ENCODE measurements at regions not wholly inside any gene's neighbourhood (a gene's known extent, or its start where the extent isn't known, plus 50 kb on each side); places are given as distances from the start of the nearest gene placed in this dataset.

DNA sequence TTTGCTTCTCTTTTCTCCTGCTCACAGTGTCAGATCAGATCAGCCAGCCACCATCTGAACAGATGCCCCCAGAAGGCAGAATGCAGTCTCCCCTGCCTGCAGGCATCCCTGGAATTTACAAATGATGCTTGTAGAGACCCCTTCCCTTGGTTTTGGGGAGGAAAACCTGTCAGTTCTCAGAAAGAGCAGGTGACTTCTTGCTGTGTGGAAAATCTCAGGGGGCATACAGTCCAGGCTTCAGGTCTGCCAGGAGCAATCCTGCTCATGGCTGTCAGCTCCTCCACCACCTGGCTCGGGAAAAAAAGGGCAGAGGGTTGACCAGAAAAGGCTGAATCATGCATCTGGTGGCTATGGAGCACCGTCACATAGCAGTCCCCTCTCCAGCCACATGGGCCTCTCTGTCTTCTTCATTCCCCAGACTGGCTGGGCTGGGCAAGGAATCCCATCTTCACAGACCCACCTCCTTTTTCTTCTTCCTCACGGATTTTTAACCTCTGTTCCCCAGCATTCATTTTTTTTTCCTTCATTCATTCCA is 107.0 kb downstream of the KCNF1 start:
- no peak for DNase-seq

DNA sequence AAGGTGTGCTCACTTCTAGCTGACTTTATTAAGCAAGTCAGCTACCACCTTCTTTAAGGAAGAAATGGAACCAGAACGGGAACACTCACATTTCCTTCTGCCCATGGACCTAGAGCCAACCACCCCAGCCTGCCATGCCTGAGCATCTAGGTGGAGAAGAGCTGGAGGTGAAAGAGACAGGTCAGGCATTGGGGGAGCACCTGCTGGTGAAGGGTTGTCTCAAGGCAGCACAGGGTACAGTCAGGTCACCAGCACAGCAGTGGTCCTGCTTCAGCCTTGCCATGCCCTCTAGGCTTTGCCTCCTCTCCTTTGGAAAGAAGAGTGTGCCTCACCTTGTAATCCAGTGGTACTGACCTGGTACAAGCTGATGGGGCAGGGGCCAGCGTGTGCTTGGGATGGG is 107.9 kb downstream of the KCNF1 start:
- no peak for DNase-seq

DNA sequence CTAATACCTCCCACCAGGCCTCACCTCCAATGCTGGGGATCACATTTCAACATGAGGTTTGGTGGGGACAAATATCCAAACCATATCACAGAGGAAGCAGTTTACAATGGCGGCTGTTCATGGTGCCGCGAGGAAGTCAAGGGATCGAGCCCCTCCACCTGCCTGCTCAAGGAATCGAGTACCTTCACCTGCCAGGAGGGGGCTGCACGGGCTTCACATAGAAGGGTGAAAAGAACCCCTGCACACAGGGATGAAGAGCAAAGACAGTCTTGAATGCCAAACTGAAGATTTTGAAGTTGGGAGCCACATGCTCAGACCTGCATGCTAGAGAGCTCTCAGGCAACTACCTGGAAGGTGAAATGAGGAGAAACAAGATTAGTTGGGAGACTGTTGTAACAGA is 110.3 kb downstream of the KCNF1 start:
- no peak for DNase-seq

DNA sequence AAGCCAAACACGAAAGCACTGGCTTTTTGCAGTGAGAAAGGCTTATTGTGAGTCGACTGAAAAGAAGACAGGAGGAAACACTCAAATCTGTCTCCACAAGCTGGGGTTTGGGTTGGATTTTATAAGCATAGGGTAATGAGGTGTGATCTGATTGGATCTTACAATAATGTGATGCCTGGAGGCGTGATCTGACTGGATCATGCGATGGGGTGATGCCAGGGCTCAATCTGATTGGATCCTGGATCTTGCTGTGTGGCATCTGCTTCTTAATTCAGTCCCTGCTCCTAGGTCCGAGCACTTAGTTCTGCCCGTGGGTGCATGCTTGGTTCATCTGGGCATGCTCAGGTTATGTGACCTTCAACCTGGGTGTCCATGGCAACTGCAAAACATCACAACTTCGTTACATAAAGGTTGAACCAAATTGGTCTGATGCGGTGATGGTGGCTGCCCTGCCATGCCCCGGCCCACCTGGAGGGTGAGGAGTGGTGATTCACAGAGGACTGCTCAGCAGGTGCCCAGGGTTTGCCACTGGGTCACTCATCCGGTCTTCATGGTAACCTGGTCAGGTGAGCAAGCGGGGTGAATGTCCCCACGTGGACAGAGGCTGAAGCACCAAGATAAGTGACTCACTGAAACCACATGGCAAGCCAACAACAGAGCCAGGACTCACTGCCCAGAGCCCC is 111.0 kb downstream of the KCNF1 start:
- no peak for DNase-seq

DNA sequence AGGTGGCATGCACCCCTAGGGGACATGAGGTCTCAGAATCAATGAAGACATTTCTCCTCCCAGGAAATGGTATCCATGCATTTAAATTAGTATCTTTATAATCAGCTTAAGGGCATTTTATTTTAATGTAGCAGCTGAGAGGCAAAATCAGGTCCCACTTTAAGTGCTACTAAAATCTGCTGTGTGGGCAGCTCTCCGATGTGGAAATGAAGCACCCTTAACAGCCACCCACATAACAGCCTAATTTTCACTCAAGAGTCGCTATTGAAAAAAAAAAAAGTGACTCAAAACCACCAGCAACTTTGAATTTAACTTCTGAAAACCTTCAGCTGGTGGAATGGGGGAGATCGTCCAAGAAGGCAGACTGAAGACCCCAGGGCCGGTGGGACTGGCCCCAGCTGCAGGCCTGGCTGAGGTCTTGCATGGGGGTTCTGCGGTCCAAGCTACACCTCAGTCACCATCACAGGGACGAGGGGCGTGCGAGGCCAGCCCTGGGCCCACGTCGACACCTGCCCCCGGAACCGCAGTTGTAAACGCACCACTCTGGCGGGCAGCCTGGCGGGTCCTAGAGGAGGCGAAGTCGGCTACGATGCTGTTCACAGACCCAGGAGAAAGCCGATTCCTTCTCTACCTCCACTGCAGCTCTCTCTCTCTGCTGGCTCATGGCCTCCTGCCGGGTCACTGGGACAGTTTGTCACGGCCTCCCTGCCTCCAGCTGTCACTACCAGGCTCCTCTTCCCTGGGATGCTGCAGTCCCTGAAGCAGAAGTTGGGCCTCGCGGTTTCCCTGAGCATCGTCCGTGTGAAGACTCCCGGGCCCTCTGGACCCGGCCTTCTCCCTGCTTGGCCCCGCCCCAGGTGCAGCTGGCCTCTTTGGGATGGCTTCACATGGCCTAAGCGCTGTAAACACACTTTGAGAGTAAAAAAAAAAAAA is 111.9 kb downstream of the KCNF1 start:
- DNase-seq: no peak

DNA sequence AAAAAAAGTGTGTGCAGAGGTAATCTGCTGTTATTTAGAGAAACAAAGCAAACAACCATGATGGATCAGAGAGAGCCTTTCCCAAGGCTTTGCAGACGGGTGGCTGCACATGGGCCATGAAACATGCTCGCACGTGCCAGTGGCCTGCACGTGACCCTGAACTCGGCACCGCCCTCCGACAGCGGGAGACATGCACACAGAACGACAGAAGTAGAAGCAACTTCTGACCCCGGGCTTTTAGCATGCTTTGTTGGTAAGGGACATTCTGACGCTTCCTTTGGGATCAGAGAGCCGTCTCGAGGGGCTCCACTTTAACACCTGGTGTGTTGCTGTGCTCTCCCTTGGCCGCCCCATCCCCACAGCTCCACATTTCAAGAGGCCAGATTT is 112.5 kb downstream of the KCNF1 start:
- DNase-seq: no peak

DNA sequence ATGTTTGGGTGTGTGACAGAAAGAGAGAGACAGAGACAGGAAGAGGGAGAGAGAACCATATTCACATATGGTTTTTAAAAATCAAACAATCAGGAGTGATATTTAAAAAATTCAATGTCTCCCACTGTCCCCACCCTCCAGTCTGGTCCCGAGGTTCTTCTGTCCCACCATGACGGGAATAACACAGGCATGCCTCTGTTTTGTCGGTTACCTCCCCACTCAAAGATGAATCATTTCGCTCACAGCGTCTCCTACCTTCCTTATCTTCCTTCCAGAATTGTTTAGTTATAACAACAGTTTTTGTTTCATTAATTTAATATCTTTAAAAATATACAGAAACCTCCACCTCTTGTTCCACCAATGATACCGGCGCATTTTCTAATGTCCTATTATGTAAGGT is 113.0 kb downstream of the KCNF1 start:
- DNase-seq: no peak

DNA sequence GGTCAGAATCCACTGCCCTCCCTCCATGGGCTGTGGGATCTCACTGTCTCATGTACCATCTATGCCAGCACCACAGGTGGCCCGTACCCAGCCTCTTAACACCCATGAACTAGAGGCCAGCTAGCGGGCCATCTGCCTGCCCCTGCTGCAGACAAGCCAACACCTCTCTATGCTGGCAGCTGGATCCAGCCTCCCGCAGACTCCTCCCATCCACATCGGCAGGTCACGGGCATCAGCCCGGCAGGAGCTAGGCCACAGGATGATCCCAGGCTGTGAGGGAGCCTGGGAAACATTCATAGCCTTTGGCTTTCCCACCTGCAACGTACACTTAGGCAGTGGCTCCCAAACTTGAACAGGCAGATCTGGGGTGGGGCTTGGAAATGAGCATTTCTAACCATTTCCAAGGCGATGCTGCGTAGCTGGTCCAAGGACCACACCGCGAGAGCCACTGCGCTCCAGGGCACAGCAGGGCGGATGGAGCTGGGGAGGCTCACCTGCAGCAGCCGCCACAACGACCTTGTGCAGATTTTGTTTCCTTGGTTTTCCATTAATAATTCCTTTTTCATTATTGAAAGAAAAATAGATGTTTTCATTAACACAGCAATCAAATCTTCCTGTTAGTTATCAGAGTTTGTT is 114.7 kb downstream of the KCNF1 start:
- DNase-seq: no peak

DNA sequence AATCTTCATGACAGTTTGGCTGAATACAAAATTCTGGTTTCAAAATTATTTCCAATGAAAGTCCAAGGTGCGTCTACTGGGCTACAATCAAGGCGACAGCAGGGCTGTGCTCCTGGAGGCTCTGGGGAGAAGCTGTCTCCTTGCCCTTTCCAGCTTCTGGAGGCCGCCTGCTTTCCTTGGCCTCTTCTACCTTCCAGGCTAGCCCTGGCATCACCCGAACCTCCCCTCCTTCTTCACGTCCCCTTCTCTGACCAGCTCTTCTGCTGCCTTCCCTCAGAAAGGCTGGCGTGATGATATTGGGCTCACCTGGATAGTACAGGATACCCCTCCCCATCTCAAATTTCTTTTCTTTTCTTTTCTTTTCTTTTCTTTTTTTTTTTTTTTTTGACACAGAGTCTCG is 115.5 kb downstream of the KCNF1 start:
- no peak for DNase-seq

DNA sequence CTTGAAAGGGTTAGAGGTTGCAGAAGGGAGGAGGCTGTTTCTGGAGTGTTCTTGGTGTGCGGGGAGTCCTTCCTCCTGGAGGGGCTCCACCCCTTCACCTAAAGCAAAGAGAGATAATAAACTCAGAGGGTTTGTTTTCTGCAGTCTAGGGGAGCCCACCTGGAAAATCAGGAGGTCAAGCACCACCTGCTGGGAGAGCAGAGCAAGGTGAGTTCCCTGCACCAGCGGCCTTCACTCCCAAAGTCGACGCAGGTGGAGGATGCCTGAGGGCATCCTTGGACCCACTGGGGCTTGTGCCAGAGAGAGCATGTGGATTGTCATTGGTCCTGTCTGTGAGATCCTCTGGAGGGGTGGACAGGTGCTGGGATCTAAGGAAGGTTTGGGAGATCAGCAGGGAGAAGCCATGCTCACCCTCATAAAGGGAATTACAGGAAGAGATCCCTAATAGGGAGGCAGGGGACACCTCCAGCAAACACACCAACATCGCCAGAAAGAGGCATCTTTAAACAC is 116.7 kb downstream of the KCNF1 start:
- DNase-seq: peak in 1 of 2 experiments; percentile 9

DNA sequence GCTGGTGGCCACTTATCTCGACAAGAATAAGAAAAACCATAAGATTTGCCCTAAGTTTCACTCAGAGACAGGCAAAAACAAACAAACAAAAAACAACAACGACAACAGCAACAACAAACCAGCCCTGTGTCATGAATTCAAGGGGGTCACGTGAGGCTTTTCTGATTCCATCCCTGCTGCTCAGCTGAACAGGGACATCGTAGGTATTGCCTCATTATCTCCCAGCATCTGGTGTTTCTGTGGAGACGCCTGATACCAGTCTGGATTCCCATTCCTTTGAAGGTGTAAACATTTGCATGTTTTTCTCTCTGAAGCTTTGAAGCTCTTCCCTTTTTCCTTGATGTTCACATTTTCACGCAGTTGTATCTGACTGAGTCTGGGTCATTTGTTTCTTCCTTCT is 117.4 kb downstream of the KCNF1 start:
- DNase-seq: peak in 1 of 2 experiments; percentile 25

DNA sequence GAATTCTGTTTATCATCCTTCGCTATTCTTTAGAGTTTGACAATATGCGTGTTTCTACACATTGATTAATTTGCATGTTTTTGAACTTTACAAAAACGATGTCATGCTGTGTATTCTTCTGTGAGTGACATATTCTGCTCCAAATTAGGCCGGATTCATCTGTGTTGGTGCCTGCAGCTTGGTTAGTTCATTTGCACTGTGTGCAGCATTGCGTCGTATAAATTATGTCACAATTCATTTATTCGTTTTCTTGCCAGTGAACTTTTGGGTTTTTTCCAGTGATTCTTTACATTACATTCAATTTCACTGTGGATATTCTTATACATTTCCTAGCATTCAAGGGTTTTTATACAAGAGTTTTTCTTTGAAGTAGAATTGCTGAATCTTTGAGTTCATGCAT is 118.3 kb downstream of the KCNF1 start:
- no peak for DNase-seq

DNA sequence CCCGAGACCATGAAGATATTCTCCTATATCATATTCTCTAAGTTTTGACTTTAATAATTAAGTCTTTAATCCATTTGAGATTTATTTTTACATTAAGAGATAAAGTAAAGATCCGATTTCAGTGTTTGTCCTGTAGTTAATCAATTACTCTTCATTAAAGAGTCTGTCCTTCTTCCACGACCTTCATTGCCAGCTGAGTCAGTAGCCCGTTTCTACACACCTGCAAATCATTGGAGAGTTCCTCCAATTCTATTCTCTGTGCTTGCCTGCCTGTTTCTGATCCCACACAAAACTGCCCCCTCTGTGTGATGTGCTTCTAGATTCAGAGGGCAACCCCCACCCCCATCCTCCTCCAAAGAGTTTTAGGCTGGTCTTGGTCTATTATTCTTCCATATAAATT is 119.2 kb downstream of the KCNF1 start:
- DNase-seq: no peak

DNA sequence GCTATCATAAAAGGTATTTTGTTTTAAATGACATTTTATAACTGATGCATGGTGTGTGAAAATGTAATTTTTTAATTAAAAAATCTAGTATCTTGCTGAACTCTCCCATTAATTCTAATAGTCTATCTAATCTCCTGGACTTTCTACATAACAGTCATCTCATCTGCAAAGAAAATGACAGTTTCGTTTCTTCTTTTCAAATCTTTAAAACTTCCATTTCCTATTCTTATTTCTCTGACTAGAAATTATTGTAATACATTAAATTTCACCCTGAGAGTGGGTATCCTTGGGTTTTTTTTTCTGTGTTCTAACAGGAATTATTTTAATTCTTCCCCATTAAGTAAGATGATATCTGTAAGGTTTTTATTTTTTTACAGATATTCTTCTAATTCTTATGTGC is 120.1 kb downstream of the KCNF1 start:
- no peak for DNase-seq

DNA sequence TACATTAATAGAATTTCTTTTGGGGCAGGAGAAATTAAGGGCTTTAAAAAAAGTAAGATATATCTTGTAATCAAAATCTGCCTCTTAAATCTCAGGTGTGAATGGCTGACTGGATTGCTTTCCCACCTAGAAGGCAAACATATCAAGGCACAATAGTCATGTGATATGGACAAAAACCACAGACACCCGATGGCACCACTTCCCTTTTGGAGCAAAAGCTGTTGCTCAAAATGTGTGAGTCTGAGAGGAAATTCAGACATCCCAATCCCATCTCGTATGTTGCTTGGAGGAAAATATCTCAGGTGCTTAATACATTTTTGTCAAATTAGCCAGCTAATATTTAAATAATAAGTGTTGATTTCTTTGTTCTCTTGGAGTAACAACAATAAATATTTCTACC is 120.7 kb downstream of the KCNF1 start:
- no peak for DNase-seq

DNA sequence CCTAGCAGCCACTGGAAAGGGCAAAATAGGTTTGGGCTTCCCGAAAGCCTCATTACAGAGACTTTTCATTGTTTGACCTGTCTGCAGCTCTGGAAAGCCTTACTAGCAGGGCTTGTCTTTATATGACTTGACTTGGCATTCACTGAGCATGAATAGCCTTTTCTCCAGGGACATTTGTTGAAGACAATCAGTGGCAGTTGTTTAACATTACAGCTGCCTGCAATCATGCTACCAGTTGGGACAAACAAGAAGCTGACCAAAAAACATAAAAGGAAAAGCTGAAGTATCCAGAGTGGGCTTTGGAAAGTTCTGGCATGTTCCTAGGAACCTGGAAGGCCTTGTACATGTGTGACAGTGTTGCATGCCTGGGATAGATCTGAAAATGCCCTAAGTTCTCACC is 121.4 kb downstream of the KCNF1 start:
- DNase-seq: no peak

DNA sequence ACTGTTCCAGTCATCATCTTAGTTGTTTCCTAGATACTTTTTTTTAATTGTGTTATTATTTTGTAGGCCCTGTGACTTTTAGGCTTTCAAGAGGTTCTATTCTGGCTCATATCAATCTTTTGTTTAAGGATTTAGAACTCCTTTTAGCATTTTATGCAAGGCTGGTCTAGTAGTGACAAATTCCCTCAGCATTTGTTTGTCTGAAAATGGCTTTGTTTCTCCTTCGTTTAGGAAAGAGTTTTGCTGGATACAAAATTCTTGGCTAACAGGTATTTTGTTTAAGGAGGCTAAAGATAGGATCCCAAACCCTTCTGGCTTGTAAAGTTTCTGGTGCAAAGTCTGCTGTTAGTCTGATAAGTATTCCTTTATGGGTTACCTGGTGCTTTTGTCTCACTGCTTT is 116.6 kb upstream of the SLC66A3 start:
- DNase-seq: no peak

DNA sequence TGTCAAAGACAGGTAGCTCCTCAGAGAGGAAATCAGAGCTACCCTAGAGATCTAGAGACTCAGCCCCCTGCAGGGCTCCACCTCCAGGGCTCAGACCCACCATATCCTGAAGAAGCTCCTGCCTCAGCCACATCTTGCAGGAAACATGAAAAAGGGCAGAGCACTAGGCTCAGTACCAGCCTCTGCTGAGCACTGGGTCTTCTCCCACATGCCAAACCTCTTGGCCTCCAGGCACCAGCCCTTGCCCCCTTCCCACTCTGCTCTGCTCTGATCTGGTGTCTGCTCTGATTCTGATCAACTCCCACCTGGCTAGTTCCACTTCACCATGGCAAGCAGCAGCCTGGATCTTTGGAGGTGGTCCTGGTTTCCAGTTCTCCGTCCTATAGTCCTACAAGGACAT is 114.3 kb upstream of the SLC66A3 start:
- DNase-seq: no peak

DNA sequence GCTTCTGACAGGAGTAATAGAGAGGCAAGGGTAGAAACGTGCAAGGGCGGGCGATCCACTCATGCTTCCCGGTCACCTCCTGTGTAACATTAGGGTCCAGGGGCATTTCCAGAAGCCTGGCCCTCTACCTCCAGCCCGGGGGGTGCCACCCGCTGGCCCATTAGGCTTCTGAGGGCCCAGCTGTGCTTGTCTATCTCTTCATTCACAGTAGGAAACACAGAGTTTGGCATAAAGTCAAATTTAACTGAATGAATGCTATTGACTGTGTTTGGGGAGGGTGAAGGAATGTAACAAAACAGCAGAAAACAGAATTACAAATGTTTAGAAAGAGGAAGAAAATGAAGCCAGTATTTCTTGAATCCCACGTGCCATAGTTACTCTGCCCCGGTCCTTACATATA is 112.4 kb upstream of the SLC66A3 start:
- no peak for DNase-seq

DNA sequence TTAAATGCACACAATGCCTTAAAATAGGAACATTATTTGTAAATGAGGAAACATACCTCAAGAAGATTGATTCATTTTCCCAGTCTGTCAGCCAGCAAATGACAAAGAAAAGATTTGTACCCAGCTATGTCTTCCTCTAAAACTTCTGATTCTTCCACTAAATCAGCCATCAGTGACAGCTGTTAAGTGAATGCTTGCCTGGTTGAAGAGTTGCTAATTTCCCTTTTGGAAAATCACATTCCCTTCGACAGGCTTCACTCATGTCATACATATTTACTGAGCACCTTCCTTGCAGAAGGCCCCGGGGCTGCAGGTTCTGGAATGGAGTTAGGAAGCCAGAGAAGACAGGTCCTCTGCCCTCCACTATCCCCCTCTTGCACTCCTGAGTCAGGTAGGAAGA is 112.0 kb upstream of the SLC66A3 start:
- no peak for DNase-seq

DNA sequence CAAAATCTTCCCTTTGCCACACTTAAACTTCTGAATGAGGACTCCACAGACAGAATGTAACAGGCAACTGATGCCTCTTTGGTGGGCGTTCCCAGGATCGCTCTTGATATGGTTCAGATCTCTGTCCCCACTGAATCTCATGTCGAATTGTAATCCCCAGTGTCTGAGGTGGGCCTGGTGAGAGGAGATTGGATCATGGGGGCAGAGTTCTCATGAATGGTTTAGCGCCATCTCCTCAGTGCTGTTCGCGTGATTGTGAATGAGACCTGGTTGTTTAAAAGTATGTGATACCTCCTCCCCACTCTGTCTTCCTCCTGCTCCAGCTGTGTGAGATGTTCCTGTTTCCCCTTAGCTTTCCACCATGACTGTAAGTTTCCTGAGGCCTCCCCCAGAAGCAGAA is 111.1 kb upstream of the SLC66A3 start:
- no peak for DNase-seq

DNA sequence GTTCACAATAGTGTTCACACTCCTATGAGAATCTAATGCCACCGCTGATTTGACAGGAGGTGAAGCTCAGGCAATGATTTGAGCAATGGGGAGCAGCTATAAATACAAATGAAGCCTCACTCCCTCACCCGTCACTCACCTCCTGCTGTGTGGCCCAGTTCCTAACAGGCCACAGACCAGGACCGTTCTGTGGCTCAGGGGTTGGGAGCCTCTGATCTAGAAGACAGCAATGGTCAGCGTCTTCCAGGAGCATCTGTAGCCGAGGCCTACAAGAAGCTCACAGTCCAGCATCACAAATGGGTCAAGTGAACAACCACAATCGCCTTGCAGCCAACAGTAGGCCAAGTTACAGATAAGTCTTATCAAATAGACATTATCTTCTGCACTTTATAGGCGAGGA is 110.0 kb upstream of the SLC66A3 start:
- no peak for DNase-seq

DNA sequence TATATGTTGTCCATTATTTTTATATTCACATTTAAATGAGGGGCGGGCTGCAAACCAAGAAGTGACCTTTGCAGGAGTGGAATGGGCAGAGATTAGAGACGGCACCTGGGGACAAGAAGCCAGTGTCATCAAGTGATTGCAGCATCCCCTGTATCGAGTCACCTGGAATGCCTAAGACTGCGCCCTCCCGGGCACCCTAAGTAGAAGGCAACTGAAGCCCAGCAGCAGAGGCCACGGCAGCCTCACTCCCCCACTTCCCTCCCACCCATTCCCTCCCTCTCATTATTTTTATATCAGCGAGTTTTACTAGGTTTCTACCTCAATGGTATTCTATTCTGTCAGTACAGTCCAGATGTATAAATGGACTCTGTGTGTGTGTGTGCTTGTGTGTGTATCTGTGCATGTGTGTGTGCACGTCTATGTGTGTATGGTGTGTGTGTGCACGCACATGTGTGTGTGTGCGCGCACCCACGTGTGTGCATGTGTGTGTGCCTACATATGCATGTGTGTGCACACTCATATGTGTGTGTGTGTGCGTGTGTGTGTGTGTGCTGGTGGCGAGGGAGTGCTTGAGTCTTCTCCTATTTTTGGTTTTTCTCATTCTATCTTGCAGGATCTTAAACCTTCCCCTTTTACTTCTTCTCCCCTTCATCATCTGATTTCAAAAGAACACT is 106.8 kb upstream of the SLC66A3 start:
- DNase-seq: no peak
